ENCODE measurements at regions not wholly inside any gene's neighbourhood (a gene's known extent, or its start where the extent isn't known, plus 50 kb on each side); places are given as distances from the start of the nearest gene placed in this dataset.

- TF ChIP-seq, protein P1, sequence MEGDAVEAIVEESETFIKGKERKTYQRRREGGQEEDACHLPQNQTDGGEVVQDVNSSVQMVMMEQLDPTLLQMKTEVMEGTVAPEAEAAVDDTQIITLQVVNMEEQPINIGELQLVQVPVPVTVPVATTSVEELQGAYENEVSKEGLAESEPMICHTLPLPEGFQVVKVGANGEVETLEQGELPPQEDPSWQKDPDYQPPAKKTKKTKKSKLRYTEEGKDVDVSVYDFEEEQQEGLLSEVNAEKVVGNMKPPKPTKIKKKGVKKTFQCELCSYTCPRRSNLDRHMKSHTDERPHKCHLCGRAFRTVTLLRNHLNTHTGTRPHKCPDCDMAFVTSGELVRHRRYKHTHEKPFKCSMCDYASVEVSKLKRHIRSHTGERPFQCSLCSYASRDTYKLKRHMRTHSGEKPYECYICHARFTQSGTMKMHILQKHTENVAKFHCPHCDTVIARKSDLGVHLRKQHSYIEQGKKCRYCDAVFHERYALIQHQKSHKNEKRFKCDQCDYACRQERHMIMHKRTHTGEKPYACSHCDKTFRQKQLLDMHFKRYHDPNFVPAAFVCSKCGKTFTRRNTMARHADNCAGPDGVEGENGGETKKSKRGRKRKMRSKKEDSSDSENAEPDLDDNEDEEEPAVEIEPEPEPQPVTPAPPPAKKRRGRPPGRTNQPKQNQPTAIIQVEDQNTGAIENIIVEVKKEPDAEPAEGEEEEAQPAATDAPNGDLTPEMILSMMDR (IDR thresholded peaks at IDR 0.05) = no peak
- no peak for TF ChIP-seq POLR2AphosphoS5 (IDR thresholded peaks at IDR 0.05; ENCODE audit: low read depth, low read length)
- no peak for TF ChIP-seq REST (IDR thresholded peaks at IDR 0.05; ENCODE audit: insufficient read depth in 1 of 2, low read depth in 2 of 2, low read length in 1 of 2)
- no peak for TF ChIP-seq SIN3A (IDR thresholded peaks at IDR 0.05; ENCODE audit: borderline replicate concordance, insufficient read depth, low read depth, low read length)
- no peak for TF ChIP-seq TCF7L2 (IDR thresholded peaks at IDR 0.05; ENCODE audit: low read depth, low read length)
Measured at GRCh38 chr20:24112360-24112759, 123.8 kb upstream of the GGTLC1 start.
